Right lung (tissue), 2 donors: ENCODE measurements at regions not wholly inside any gene's neighbourhood (a gene's known extent, or its start where the extent isn't known, plus 50 kb on each side); places are given as distances from the start of the nearest gene placed in this dataset.
"Not testable (repeated sequence)": the region's sequence is repeated elsewhere in the genome, so short reads cannot be mapped to it uniquely, and the experiment has no call there.

Source experiments
- DNase-seq, 2 donors: peaks; one replicate each; pipeline ENCODE4 v3.0.0-alpha.2; 2013

DNA sequence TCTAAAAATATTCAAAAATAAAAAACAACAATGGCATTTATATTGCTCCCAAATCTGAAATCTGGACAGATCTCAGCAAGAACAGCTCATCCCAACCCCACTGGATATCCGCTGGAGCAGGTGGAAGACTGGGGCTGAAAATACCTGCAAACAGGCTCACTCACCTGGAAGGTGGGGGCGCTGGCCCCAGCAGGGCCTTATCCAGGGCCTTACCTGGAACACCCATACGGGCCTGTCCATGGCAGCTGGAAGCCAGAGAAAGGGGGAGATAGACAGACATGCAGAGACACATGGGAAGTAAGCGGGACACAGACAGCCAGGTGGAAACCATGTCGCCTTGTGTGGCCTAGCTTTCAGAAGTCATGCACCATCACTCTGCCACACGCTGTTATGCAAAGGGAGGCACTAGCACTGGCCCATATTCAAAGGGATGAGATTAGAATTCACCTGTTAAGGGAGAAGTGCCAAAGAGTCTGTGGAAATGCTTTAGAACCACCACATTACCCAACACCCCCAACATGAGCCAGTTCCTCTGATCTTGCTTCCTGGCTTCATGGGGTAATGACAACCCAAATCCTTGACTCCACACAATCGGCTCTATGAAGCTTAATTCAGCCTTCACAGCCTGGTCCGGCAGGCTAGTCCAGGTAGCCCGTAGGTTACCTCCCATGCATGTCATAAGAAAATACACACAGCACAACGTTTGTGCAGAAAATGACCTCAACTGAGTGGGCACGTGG is 99.0 kb upstream of the CDYL start:
- no peak for DNase-seq

DNA sequence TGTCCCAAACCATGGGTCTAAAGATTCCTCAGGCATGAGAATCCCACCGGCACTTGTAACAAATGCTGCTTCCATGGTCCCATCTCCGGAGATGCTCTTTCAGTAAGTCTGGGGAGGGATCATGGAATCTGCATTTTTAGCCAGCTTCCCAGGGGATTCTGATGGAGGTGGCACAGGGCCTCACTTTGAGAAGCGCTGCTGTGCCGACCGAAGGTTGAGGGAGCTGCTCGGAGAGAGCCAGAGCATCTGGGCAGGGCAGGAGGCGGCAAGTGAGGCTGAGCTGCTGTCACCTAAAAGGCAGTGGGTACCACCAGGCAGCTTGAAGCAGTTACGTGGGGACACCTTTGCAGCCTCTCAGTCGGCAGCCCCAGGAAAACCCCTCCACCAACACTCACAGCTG is 100.2 kb upstream of the CDYL start:
- DNase-seq, result no peak

DNA sequence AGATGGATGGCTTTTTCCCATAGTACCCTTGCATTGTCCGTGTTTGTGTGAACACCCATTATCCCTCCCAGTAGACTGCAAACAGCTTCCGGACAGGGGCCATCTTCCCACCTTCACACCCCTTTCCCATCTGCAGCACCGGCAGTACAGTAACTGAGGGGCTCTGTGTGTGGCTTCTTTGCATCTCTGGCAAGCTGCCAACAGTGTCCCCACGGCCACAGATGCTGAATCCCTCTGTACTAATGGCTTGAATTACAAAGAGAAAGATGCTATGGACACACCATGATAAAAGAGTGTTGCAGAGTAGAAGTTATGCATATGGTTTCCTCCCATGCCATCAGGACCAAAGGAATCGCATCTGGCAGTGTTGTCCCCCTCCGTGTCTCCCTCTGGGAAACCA is 101.1 kb upstream of the CDYL start:
- DNase-seq, result no peak

GRCh38 chr6:4673861-4674260 is 102.3 kb upstream of the CDYL start:
- DNase-seq, result no peak

DNA sequence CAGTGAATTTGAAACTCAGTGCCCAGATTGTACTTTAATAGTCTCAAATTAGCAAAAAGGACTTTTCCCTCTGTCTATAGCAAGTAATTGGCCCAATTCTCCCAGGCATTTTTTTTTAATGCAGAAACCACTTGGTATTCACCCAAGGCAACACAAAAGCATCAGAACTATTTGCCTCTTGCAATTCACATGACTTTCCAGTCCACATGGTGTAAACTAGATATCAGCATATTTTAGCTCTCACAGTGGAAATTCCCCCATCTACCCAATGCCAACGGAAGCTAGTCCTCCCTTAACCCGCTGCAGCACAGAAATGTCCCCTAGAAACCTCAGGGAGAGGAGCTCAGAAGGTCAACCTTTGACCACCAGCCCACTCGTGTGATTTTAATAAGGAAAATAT is 103.4 kb upstream of the CDYL start:
- no peak for DNase-seq

- DNase-seq, result no peak
These were observed 104.6 kb upstream of the CDYL start for GRCh38 chr6:4671587-4672115.

- no peak for DNase-seq
These were observed 105.3 kb upstream of the CDYL start for GRCh38 chr6:4670824-4671409.

DNA sequence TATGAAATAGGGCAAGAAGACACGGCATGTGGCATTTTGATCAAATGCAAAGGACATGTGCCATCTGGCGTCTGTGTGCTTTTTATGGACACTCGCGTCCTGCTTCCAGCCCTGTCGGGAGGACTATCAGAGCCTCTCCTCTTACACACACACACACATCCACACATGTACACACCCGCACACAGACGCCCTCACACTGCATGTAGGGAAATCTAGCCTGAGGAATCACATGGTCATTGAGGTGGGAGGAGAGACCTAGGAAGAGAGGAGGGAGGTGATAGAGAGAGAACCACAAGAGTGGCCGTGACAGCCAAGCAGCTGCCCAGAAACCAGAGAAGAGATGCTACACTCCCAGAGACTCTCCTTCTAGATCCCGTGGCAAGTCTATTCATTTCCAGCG is 105.9 kb upstream of the CDYL start:
- DNase-seq, result peak; percentile 31 to 34

- no peak for DNase-seq
These were observed 107.7 kb upstream of the CDYL start for GRCh38 chr6:4668271-4669179.

- DNase-seq, result no peak
These were observed 108.6 kb upstream of the CDYL start for GRCh38 chr6:4667591-4667990.

GRCh38 chr6:4666886-4667513 is 109.2 kb upstream of the CDYL start:
- no peak for DNase-seq

DNA sequence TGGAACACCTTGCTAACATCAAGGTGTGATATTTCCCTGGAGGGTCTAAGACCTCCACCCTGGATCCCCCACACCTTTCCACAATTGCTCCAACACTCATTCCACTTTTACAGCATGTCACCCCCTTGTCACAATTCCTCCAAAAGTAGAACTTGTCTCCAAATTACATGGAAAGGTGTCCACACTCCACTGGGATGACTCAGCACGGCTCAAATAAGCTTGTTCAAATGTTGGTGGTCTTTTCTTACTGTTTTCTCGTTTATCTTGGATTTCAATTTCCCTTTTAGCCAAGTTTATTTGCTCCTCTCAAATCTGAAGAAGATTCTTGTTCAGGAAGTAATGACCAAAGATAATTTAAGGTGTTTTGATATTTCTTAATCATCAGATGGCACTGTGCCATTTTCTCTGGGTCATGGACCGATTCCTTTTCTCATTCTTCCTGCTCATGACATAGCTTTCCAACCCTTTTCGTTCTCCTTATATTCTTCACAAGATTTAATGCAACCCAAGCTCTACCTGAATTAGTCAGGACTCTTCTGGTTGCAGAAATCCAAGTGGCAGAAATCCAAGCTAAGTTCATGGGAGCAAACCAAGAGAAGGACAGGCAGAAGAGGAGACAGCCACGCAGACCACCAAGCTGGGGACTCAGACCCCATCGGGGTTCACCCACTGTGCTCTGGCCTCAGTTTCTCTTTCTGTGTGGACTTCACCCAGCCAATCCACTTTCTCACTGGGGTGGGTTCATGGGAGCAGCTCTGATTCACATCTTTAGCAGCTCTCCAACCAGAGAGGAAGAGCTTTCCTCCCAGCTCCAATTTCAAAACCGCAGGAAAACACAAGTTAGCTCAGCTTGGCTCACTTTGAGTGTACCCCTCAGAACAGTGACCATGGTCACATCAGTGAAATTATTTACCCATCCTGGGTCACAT is 110.5 kb upstream of the CDYL start:
- DNase-seq, result no peak

GRCh38 chr6:4664911-4665310 is 111.3 kb upstream of the CDYL start:
- no peak for DNase-seq

DNA sequence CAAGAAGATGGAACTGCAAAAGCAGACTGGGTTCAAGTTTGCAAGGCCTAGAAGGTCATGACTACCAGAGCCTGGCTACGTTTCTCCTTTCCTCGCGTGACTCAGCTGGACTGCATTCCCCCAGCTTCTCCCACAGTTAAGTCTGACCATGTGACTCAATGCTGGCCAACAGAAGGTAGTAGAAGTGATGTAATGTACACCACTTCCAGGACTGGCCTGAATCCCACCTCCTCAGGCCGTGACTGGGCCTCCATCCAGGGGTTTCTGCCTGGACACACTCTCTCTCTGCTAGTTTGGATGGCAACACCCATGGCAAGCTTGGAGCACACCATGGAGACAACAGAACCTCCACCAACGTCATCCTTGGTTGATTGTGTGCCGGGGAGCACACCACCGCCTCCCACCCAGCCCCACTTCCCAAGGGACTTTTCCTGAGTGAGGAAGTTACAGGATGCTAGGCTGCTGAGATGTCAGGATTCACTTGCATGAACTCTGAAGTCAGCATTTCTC is 112.0 kb upstream of the CDYL start:
- DNase-seq, result no peak

DNA sequence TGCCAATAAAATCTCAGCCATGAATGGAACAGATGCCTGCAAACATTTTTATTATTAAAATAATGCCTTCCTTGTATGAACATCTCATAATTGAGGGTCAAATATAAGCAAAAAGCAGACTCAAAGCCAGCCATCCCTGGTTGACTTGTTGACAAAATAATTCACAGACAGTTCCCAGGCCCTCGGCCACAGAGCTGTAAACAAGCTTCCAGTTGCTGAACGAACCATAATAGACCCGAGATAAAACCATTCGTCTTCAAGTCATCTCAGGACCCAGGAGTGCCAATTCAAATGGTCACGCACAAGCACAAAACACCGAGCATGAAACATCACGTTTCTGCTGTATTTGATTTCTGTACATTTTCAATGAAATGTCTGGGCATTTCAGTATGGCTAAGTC is 113.3 kb upstream of the CDYL start:
- DNase-seq, result no peak

- DNase-seq, result no peak
These were observed 114.8 kb upstream of the CDYL start for GRCh38 chr6:4661391-4661790.

DNA sequence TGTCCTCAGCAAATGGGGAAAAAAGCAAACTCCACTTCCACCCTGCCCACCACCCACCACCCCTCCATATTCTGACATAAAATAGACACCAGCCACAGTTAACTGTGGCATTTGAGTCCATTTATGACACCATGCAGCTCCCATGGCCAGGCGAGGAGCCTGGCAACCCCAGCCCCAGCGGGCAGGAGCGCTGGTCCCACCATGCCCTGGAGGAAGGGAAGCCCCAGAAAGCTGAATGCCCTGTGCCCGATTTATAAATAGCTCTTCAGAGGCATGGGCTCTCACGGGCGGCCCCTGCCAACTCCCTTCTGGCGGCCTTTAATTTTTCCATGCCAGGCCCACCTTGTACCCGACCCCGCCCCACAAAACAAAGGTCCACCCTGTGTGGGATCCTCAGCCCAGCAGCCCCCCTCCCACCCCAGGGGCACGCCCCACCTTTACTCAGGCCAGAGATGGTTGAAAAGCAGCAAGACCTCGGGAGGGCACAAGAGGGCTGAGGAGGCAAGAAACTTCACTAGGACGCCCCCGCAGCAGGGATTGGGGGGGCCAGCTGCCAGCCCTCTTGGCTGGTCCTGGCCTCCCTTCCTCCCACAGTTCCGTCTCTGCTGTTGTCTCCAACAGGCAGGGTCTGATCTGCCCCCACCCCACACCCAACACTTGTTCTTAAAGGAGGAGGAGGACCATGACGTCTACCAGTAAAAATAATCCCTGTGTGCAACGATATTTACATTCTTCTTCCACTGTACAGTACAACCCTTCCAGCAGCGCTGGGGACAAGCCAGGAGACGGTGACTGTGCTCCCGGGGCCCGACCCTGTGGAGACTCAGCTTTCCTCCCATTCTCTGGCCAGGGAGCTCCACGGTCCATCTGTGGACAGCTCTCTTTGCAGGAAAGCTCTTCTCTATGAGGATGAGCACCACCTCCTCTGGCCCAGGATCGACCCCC is 115.6 kb upstream of the CDYL start:
- no peak for DNase-seq

GRCh38 chr6:4659719-4660118 is 116.5 kb upstream of the CDYL start:
- not testable (repeated sequence) for DNase-seq

DNA sequence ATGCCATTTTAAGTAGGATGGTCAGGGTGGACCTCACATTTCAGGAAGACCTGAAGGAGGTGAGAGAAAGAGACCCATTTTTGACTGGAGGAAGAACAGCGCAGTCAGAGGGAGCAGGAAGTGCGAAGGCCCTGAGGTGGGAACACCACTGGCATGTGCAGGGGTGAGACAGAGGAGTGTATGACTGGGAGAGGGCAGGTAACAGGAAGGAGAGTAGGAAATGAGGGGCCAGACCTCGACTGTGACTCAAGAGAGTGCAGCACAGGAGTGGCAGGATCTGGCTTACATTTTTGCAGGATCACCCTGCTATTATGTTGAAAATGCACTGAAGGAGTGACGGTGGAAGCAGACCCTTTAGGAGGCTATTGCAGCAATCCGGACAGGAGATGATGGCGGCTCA is 117.7 kb upstream of the CDYL start:
- no peak for DNase-seq

GRCh38 chr6:4656106-4656505 is 120.1 kb upstream of the CDYL start:
- no peak for DNase-seq
